ENCODE measurements at regions not wholly inside any gene's neighbourhood (a gene's known extent, or its start where the extent isn't known, plus 50 kb on each side); places are given as distances from the start of the nearest gene placed in this dataset.

DNA sequence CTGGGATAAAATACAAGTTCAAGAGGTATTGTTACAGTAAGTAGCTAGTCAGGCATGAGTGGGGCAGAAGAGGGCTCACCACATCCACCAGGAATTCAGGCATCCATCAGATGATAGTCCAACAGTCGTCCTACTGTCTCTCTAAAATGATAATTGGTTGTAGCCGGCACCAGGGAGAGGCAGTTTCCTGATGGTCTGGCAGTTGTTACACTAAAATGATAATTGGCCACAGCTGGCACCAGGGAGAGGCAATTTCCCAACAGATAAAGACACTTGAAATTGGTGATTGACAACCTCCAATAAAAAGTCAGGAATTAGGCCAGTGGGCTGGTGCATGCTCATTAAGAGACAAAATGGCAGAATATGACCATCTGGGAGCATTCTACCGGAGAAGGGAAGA is 545.8 kb downstream of the AMY1C start:
- no peak for TF ChIP-seq EZH2phosphoT487 (IDR thresholded peaks at IDR 0.05; ENCODE audit: borderline replicate concordance)
- TF ChIP-seq, protein P1, sequence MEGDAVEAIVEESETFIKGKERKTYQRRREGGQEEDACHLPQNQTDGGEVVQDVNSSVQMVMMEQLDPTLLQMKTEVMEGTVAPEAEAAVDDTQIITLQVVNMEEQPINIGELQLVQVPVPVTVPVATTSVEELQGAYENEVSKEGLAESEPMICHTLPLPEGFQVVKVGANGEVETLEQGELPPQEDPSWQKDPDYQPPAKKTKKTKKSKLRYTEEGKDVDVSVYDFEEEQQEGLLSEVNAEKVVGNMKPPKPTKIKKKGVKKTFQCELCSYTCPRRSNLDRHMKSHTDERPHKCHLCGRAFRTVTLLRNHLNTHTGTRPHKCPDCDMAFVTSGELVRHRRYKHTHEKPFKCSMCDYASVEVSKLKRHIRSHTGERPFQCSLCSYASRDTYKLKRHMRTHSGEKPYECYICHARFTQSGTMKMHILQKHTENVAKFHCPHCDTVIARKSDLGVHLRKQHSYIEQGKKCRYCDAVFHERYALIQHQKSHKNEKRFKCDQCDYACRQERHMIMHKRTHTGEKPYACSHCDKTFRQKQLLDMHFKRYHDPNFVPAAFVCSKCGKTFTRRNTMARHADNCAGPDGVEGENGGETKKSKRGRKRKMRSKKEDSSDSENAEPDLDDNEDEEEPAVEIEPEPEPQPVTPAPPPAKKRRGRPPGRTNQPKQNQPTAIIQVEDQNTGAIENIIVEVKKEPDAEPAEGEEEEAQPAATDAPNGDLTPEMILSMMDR (conservative IDR thresholded peaks at IDR 0.05; ENCODE audit: low read length) = no peak

DNA sequence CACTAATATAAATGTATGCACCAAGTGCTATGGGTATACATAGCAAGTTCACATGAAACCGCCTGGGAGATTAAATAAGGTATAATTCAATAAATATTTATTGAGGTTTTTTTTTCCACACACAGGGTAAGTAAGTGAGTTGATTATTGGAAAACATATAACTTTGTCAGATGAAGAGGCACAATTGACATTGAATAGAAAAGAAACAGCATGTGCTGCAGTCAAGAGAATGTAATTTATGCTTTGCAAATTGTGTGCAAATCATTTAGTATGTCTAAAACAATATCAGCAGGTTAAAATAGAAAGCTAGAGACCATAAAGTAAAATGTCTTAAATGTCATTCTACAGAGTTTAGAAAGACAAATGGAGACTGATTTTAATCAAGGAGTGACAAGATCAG is 560.0 kb downstream of the AMY1C start:
- Histone ChIP-seq H3K36me3 (ENCODE audit: insufficient read depth, low read length) (no peaks in the 10 kb centered on the region), H3K4me2 (ENCODE audit: low read depth, low read length, poor library complexity, severe bottlenecking) (no peak overlapping the region), H3K9me3 (ENCODE audit: insufficient read depth, low read depth, low read length) (no peaks in the 10 kb centered on the region), H3K9ac (ENCODE audit: low read depth, low read length, poor library complexity, severe bottlenecking) (no peak overlapping the region), H3K4me1 (ENCODE audit: insufficient read depth, low read length, poor library complexity, severe bottlenecking) (no peaks in the 10 kb centered on the region), H3K79me2 (ENCODE audit: insufficient read depth, low read length) (no peaks in the 10 kb centered on the region), H3K4me3 (ENCODE audit: low read length, poor library complexity, severe bottlenecking) (no peak overlapping the region), H3K9me2 (replicated peaks; ENCODE audit: low read depth, low read length) (no peaks in the 10 kb centered on the region), H2AFZ (ENCODE audit: low read length) (no peak overlapping the region), H3F3A (ENCODE audit: low read depth) (no peaks in the 10 kb centered on the region), H4K20me1 (ENCODE audit: insufficient read depth, low read length, poor library complexity, severe bottlenecking) (no peaks in the 10 kb centered on the region), H3K27me3 (ENCODE audit: insufficient read depth, low read length, poor library complexity, severe bottlenecking) (no peaks in the 10 kb centered on the region)
- no peak for TF ChIP-seq EZH2phosphoT487 (IDR thresholded peaks at IDR 0.05; ENCODE audit: borderline replicate concordance)
- TF ChIP-seq, protein P1 (conservative IDR thresholded peaks at IDR 0.05; ENCODE audit: low read length) = no peak

More for the DNA sequence above, 545.8 kb downstream of the AMY1C start:
- Histone ChIP-seq H2AFZ (ENCODE audit: low read length) (no peak overlapping the region), H3K27me3 (ENCODE audit: insufficient read depth, low read length, poor library complexity, severe bottlenecking) (no peaks in the 10 kb centered on the region), H3K4me3 (ENCODE audit: low read length, poor library complexity, severe bottlenecking) (no peak overlapping the region), H3K9me2 (replicated peaks; ENCODE audit: low read depth, low read length) (no peaks in the 10 kb centered on the region), H3K4me1 (ENCODE audit: insufficient read depth, low read length, poor library complexity, severe bottlenecking) (no peaks in the 10 kb centered on the region), H3K4me2 (ENCODE audit: low read depth, low read length, poor library complexity, severe bottlenecking) (no peak overlapping the region), H3K9ac (ENCODE audit: low read depth, low read length, poor library complexity, severe bottlenecking) (no peak overlapping the region), H3K36me3 (ENCODE audit: insufficient read depth, low read length) (no peaks in the 10 kb centered on the region), H3F3A (ENCODE audit: low read depth) (no peaks in the 10 kb centered on the region), H4K20me1 (ENCODE audit: insufficient read depth, low read length, poor library complexity, severe bottlenecking) (no peaks in the 10 kb centered on the region), H3K79me2 (ENCODE audit: insufficient read depth, low read length) (no peaks in the 10 kb centered on the region), H3K9me3 (ENCODE audit: insufficient read depth, low read depth, low read length) (no peaks in the 10 kb centered on the region)

DNA sequence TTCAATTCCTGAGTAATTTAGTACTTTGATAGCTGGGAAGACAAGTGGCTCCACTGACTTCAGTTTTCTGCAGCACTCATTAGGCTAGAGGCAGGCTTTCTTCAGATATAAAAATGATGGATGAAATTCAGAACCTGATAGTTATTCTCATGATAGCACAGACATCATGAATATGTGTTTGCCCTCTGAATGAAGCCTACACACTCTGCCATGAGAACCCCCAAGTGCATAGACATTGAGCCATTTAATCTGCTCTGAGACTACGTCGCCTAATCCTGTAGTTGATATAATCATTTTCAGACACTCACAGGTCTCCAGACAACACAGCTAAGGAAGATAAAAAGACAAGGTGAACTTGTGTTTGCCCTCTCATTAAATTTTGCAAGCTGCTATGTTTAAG is 566.1 kb downstream of the AMY1C start:
- H3K4me3 ChIP-seq (ENCODE audit: low read length, poor library complexity, severe bottlenecking) = no peak overlapping the region
- no peak overlapping the region for H3K9ac ChIP-seq (ENCODE audit: low read depth, low read length, poor library complexity, severe bottlenecking)
- H3K79me2 ChIP-seq (ENCODE audit: insufficient read depth, low read length) = no peaks in the 10 kb centered on the region
- H3K9me3 ChIP-seq (ENCODE audit: insufficient read depth, low read depth, low read length) = no peaks in the 10 kb centered on the region
- H3F3A ChIP-seq (ENCODE audit: low read depth) = no peaks in the 10 kb centered on the region
- no peak overlapping the region for H3K4me2 ChIP-seq (ENCODE audit: low read depth, low read length, poor library complexity, severe bottlenecking)
- H3K9me2 ChIP-seq (replicated peaks; ENCODE audit: low read depth, low read length) = no peaks in the 10 kb centered on the region
- H3K27me3 ChIP-seq (ENCODE audit: insufficient read depth, low read length, poor library complexity, severe bottlenecking) = no peaks in the 10 kb centered on the region
- no peak overlapping the region for H2AFZ ChIP-seq (ENCODE audit: low read length)
- no peaks in the 10 kb centered on the region for H4K20me1 ChIP-seq (ENCODE audit: insufficient read depth, low read length, poor library complexity, severe bottlenecking)
- H3K4me1 ChIP-seq (ENCODE audit: insufficient read depth, low read length, poor library complexity, severe bottlenecking) = no peaks in the 10 kb centered on the region
- no peak for TF ChIP-seq EZH2phosphoT487 (IDR thresholded peaks at IDR 0.05; ENCODE audit: borderline replicate concordance)
- TF ChIP-seq, protein P1 (conservative IDR thresholded peaks at IDR 0.05; ENCODE audit: low read length) = no peak
- H3K36me3 ChIP-seq (ENCODE audit: insufficient read depth, low read length) = no peaks in the 10 kb centered on the region
